Smooth muscle cell (in vitro differentiated cells): ENCODE measurements at regions not wholly inside any gene's neighbourhood (a gene's known extent, or its start where the extent isn't known, plus 50 kb on each side); places are given as distances from the start of the nearest gene placed in this dataset.

Source experiments
- DNase-seq: peaks from one replicate; lab custom pipeline; 2025; ENCODE audit not compliant: unreplicated experiment; lab: John Stamatoyannopoulos, UW
- H2AFZ ChIP-seq: fragments of 200-600 bp; sonication (generic); 2 replicates; pipeline ENCODE4 v1.6.0; 2016; ENCODE audit warnings: antibody characterized with exemption, low read depth, mild to moderate bottlenecking
- H3F3A ChIP-seq: fragments of 200-600 bp; sonication (generic); 2 replicates; pipeline ENCODE4 v1.6.0; 2017; ENCODE audit warnings: antibody characterized with exemption, low read depth
- H3K27ac ChIP-seq: fragments of 200-600 bp; sonication (generic); 2 replicates; pipeline ENCODE4 v1.5.1; 2016; ENCODE audit warnings: low read depth, mild to moderate bottlenecking
- H3K27me3 ChIP-seq: fragments of 200-600 bp; sonication (generic); 2 replicates; pipeline ENCODE4 v1.6.1; 2016; ENCODE audit warnings: low read depth, mild to moderate bottlenecking
- H3K36me3 ChIP-seq: fragments of 200-600 bp; sonication (generic); 2 replicates; pipeline ENCODE4 v1.5.1; 2016; ENCODE audit warnings: low read depth
- H3K4me1 ChIP-seq: fragments of 200-600 bp; sonication (generic); 2 replicates; pipeline ENCODE4 v1.5.1; 2016; ENCODE audit warnings: low read depth
- H3K4me2 ChIP-seq: fragments of 200-600 bp; sonication (generic); 2 replicates; pipeline ENCODE4 v1.6.0; 2016; ENCODE audit warnings: mild to moderate bottlenecking
- H3K4me3 ChIP-seq: fragments of 200-600 bp; sonication (generic); 2 replicates; pipeline ENCODE4 v1.5.1; 2016; ENCODE audit warnings: mild to moderate bottlenecking
- H3K79me2 ChIP-seq: fragments of 200-600 bp; sonication (generic); 2 replicates; pipeline ENCODE4 v1.6.0; 2016; ENCODE audit warnings: low read depth, mild to moderate bottlenecking
- H3K9ac ChIP-seq: fragments of 200-600 bp; sonication (generic); 2 replicates; pipeline ENCODE4 v1.6.0; 2016; ENCODE audit warnings: low read depth
- H3K9me3 ChIP-seq: fragments of 200-600 bp; sonication (generic); replicated peaks from 2 replicates; pipeline ENCODE4 v1.5.1; 2016; ENCODE audit warnings: low read depth
- H4K20me1 ChIP-seq: fragments of 200-600 bp; sonication (generic); 2 replicates; pipeline ENCODE4 v1.6.0; 2016; ENCODE audit warnings: low read depth
- CTCF ChIP-seq: fragments of 200-600 bp; sonication (generic); IDR thresholded peaks from 2 replicates; pipeline ENCODE4 v1.5.1; 2017; ENCODE audit warnings: borderline replicate concordance, mild to moderate bottlenecking, antibody characterized with exemption; ENCODE audit not compliant: insufficient read depth, poor library complexity, severe bottlenecking
- WGBS: methylation state at CpG from one replicate; pipeline ENCODE4 v1.1.7; 2016; ENCODE audit warnings: low lambda C conversion rate; 5-methylcytosine and 5-hydroxymethylcytosine counted together

GRCh38 chr5:163880302-163880701 is 374.9 kb downstream of the MAT2B start:
- DNase-seq: no peak
- no peaks in the 10 kb centered on the region for H3K79me2 ChIP-seq
- no peaks in the 10 kb centered on the region for H3K27me3 ChIP-seq
- WGBS: 68% methylated on average over 2 of the region's 2 CpGs
- H3K4me2 ChIP-seq: no peak overlapping the region
- H3K27ac ChIP-seq: no peak overlapping the region
- no peak for TF ChIP-seq CTCF
- H4K20me1 ChIP-seq: no peaks in the 10 kb centered on the region
- no peak overlapping the region for H2AFZ ChIP-seq
- H3K9ac ChIP-seq: no peak overlapping the region
- no peaks in the 10 kb centered on the region for H3F3A ChIP-seq
- H3K4me3 ChIP-seq: no peak overlapping the region
- H3K4me1 ChIP-seq: peaks cover 3% of the 10 kb centered on the region
- H3K9me3 ChIP-seq: no peaks in the 10 kb centered on the region
- H3K36me3 ChIP-seq: no peaks in the 10 kb centered on the region

GRCh38 chr5:163885117-163885516 is 379.7 kb downstream of the MAT2B start:
- Histone ChIP-seq H4K20me1 (no peaks in the 10 kb centered on the region), H3K27ac (no peak overlapping the region), H3K4me1 (peaks cover 4% of the 10 kb centered on the region), H3K4me2 (no peak overlapping the region), H3K27me3 (peaks cover 4% of the 10 kb centered on the region), H3K9me3 (no peaks in the 10 kb centered on the region), H3K9ac (no peak overlapping the region), H3K36me3 (no peaks in the 10 kb centered on the region), H3K79me2 (no peaks in the 10 kb centered on the region), H3K4me3 (no peak overlapping the region), H2AFZ (no peak overlapping the region), H3F3A (no peaks in the 10 kb centered on the region)
- no peak for TF ChIP-seq CTCF
- no peak for DNase-seq
- WGBS: 80% methylated on average over 2 of the region's 2 CpGs

GRCh38 chr5:163887854-163888253 is 382.4 kb downstream of the MAT2B start:
- H2AFZ ChIP-seq: no peak overlapping the region
- H4K20me1 ChIP-seq: no peaks in the 10 kb centered on the region
- DNase-seq: no peak
- H3K36me3 ChIP-seq: no peaks in the 10 kb centered on the region
- peaks cover 10% of the 10 kb centered on the region for H3K27me3 ChIP-seq
- H3K27ac ChIP-seq: no peak overlapping the region
- no peak overlapping the region for H3K4me3 ChIP-seq
- no peaks in the 10 kb centered on the region for H3F3A ChIP-seq
- TF ChIP-seq CTCF: no peak
- no peaks in the 10 kb centered on the region for H3K79me2 ChIP-seq
- WGBS: 97% methylated on average over 2 of the region's 2 CpGs
- H3K9me3 ChIP-seq: no peaks in the 10 kb centered on the region
- H3K9ac ChIP-seq: no peak overlapping the region
- H3K4me2 ChIP-seq: no peak overlapping the region
- H3K4me1 ChIP-seq: peaks cover 7% of the 10 kb centered on the region

- Histone ChIP-seq H3K9me3 (no peaks in the 10 kb centered on the region), H4K20me1 (no peaks in the 10 kb centered on the region), H3F3A (no peaks in the 10 kb centered on the region), H3K27ac (no peak overlapping the region), H3K4me2 (no peak overlapping the region), H2AFZ (no peak overlapping the region), H3K79me2 (no peaks in the 10 kb centered on the region), H3K4me1 (peaks cover 7% of the 10 kb centered on the region), H3K9ac (no peak overlapping the region), H3K4me3 (no peak overlapping the region), H3K27me3 (peaks cover 10% of the 10 kb centered on the region), H3K36me3 (no peaks in the 10 kb centered on the region)
- no peak for TF ChIP-seq CTCF
- WGBS: 61% methylated on average over 4 of the region's 4 CpGs
- no peak for DNase-seq
These were observed 382.9 kb downstream of the MAT2B start for GRCh38 chr5:163888366-163888765.
